Activated CD4-positive, CD25-positive, alpha-beta regulatory T cell treated with anti-CD3 and anti-CD28 coated beads, Interleukin-2, amount 50 U/mL, for 24 hours (primary cell): ENCODE measurements at regions not wholly inside any gene's neighbourhood (a gene's known extent, or its start where the extent isn't known, plus 50 kb on each side); places are given as distances from the start of the nearest gene placed in this dataset.
"Not testable (repeated sequence)": the region's sequence is repeated elsewhere in the genome, so short reads cannot be mapped to it uniquely, and the experiment has no call there.

Experiments used
- ATAC-seq, 2 donors: fragments of 150-1000 bp; cut with Tn5 transposase; one replicate each; pipeline ENCODE4 v1.10.0; 2021; ENCODE audit warnings: mild to moderate bottlenecking in 1 of 2, moderate library complexity in 1 of 2

DNA sequence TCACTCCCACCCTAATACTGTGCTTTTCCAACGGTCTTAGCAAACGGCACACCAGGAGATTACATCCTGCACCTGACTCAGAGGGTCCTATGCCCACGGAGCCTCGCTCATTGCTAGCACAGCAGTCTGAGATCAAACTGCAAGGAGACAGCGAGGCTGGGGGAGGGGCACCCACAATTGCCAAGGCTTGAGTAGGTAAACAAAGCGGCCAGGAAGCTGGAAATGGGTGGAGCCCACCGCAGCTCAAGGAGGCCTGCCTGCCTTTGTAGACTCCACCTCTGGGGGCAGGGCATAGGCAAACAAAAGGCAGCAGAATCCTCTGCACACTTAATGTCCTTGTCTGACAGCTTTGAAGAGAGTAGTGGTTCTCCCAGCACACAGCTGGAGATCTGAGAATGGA lies 450.2 kb downstream of the DIRAS2 start:
- not testable (repeated sequence) for ATAC-seq

DNA sequence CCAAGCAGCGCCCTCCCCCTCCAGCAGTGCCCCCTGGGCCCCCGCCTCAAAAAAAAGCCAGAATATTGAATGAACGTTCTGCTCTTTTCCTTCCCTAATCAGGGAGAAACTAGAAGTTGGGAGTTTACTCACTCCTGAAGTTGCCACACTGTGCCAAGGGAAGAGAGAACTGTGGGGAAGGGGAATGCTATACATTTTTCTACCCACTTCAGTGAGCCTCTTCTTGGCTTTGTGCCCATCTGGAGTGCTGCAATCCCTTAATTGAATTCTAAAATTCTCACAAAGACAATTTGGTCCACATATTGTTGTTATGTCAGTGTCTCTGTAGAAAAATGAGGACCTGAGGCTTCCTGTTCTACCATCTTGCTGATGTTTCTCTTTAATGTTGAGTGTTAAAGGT lies 443.7 kb downstream of the DIRAS2 start:
- ATAC-seq: no peak

GRCh38 chr9:90201766-90202165 lies 440.9 kb downstream of the DIRAS2 start:
- no peak for ATAC-seq

- ATAC-seq: no peak
These were observed 438.3 kb downstream of the DIRAS2 start for GRCh38 chr9:90204128-90204831.

GRCh38 chr9:90213045-90213444 lies 429.6 kb downstream of the DIRAS2 start:
- ATAC-seq: not testable (repeated sequence)

- ATAC-seq: peak; percentile 28 to 45
These were observed 423.0 kb downstream of the DIRAS2 start for GRCh38 chr9:90219548-90220118.

DNA sequence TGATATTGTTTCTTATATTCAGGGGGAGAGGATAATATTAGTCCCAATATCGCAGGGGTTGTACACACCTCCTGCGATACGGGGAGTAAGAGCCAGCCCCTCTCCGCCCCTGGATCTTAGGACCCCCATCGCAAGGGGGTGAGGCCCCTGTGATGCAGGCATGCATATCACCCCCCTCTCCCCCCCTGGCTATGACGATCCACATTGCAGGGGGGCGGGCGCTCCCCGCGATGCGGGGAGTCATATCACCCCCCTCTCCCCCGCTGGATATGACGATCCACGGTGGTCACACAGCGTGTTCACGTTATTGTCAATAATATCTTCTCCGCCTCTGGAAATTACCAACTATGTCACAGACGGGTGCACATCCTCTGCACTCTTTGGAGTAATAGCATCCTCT lies 420.7 kb downstream of the DIRAS2 start:
- not testable (repeated sequence) for ATAC-seq

- ATAC-seq: not testable (repeated sequence)
These were observed 415.7 kb downstream of the DIRAS2 start for GRCh38 chr9:90226839-90227338.

DNA sequence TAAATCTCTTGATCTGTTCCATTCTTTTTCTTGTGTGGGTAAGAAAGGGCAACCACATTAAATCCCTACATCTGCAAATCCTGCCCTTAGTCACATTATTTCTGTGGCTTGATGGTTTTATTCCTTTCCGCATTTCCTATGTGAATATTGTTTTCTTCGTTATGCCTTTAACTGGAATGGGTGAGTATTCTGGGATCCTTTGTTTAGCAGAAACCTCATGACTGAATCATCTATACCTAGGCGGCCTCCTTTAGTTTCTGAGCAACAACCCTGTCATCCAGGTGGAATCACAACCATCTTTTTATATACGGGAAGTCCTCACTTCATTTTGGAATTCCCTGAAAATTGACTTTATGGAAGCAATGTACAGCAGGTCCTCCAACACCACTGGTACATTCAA lies 409.5 kb downstream of the DIRAS2 start:
- ATAC-seq: not testable (repeated sequence)

DNA sequence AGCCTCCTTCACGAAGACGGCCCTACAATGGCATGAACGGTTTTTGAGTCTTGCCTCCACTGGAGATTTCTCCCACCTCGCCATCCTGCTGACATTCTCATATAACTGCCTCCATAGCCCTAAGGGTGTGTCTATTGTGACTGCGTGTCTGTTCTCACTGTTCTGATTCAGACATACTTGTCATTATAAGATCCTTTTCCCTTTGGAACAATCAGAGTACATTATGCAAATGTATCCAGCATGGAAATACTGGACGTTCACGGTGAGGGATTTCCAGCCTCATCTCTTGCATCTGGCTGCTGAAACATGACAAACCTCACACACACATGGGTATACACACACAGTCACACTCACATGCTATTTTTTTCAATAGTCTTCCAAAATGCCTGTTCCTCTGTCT lies 402.1 kb downstream of the DIRAS2 start:
- ATAC-seq: no peak

DNA sequence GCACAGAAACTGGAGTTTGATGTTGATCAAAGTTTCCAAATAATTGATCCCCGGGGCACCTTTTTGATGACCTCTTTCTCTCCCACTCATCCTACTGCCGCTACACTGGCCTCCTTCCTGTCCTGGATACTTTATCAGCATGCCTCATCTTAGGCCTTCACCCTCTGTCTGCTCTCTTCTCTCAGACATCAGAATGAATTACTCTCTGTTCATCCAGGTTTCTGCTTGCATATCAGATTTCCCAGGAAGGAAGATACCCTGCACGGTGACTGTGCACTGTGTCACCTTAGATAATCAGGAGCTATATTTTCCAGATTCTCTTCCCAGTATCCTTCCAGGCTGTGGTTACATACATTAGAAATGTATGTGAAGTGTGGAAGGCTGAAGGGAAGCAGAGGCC lies 397.0 kb downstream of the DIRAS2 start:
- no peak for ATAC-seq

GRCh38 chr9:90249094-90249493 lies 393.5 kb downstream of the DIRAS2 start:
- ATAC-seq: no peak

DNA sequence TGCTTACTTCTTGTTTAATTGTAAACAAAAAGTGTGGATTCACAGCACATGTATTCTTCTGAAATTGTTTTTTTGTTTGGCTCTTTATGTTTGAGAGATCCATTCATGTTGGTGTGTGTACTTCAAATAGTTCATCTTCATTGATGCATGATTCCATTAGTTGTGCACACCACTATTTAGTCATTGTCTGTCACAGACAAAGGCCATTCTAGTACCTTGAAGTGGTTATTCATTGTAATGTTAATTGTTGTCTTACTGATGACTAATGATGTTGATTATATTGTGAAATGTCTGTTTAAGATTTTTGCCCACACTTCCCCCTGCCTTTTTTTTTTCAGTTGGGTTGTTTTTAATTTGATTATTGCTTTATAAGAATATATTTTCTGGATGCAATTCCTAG lies 391.3 kb downstream of the DIRAS2 start:
- ATAC-seq: no peak

- ATAC-seq: no peak
These were observed 386.3 kb downstream of the DIRAS2 start for GRCh38 chr9:90256345-90256744.

DNA sequence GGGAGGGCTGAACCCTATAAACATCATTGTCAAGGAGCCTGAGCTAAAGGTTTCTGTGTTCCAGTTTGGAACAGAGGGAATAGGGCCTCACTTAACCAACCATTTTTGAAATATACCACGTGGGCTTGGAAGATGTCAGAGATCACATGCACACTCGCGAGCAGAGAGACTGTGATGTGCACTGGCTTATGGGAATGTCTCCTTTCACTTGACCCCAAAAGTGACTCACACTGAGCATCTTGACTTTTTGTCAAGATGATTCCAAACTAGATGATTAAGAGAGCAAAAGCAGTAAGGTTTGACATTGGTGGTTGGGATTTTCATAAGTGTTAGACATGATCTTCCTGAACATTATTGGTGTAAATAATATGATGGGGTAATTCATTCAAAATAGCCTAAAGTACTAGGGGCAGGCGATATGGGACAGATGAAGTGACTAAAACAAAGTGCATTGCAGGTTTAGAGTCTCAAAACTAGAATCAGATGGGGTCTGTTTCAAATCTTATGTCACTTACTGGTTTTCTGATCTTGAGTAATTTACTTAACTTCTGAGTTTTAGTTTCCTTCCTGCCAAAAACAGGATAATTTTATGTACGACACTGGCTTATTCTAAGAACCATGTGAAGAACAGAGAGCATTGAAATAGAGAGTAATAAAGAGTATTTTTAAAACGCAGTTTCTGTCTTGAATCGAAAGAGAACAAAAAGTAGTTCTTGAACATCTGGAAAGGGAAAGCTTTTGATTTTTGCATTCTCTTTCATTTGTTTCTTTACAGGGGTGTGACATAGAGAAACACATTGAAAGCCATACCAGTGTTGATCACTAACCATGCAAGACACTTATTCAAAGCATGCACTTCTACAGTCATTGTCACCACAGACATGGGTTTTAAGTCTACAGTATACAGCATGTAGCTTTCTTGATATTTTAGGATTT lies 383.0 kb downstream of the DIRAS2 start:
- no peak for ATAC-seq

GRCh38 chr9:90261698-90262097 lies 380.9 kb downstream of the DIRAS2 start:
- no peak for ATAC-seq

GRCh38 chr9:90268613-90269012 lies 374.0 kb downstream of the DIRAS2 start:
- ATAC-seq: no peak

GRCh38 chr9:90271707-90272106 lies 370.9 kb downstream of the DIRAS2 start:
- no peak for ATAC-seq

DNA sequence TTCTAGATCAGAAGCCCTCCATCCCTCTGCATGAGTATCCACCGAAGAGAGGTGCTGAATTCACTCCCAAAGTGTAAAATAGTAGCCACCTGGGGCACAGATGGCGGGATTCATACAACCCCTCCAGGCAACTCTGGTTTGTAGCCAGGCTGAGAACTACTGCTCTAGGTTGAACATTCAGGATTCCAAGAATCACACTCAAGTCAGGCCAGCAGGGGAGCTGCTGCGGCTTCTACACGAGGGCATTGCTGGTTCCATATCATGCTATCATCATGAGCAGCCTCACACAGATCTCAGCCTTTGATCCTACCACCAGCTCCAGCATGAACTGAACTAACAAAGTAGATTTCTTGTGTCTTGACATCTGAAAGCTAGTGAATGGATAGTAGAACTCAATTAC lies 367.9 kb downstream of the DIRAS2 start:
- no peak for ATAC-seq

DNA sequence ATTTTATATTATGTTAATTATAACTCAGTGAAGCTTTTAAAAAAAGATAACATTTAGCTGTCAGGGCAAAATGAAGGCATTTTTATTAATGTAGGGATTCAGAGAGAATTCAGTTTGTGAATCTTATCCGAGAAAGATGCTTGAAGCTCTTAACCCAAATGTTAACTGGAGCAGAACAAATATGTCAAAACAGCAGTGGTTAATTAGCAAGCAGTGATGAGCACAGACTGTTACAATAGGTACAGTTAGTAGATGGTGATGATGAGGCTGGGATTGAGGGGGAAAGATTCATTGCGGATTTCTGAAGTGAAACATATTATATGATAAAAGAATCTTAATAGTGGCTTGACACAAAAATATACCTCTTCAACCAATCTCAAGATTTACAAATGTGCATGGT lies 356.7 kb downstream of the DIRAS2 start:
- no peak for ATAC-seq

- peak; percentile 55 to 56 for ATAC-seq
These were observed 354.9 kb downstream of the DIRAS2 start for GRCh38 chr9:90287567-90288274.

DNA sequence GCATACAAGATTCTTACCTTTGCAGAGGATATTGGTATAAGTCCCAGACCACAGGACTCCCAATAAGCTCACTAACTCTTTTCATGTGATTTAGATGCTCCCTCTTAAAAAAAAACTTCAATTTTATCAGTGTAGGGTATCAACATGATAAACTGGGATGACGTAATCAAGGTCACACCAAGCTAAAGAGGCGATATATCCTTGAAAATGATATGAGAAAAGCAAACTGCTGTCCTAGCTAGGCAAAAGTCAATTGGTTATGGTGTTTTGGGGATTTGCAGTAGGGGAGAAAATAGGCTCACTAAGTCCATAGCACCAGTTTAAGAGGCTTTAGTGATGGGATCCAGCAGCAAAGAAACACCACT lies 354.4 kb downstream of the DIRAS2 start:
- ATAC-seq: no peak
